Peyer's patch (tissue), 4 donors: ENCODE measurements at regions not wholly inside any gene's neighbourhood (a gene's known extent, or its start where the extent isn't known, plus 50 kb on each side); places are given as distances from the start of the nearest gene placed in this dataset.
A peak's percentile ranks its signal among the peaks of the same experiment; 100 is the strongest.

Experiments
- DNase-seq, 3 donors: peaks; one replicate each; pipeline ENCODE4 v3.0.0-alpha.2; 2017 to 2019
- H3K27ac ChIP-seq, 4 donors: fragments of 200-600 bp; sonication (generic); one replicate each; pipeline ENCODE4 v1.5.1; 2016 to 2019
- H3K27me3 ChIP-seq, 2 donors: fragments of 200-600 bp; sonication (generic); one replicate each; pipeline ENCODE4 v1.5.1; 2019
- H3K36me3 ChIP-seq, 3 donors: fragments of 200-600 bp; sonication (generic); one replicate each; pipeline ENCODE4 v1.5.1; 2016 to 2019
- H3K4me1 ChIP-seq, 4 donors: fragments of 200-600 bp; sonication (generic); one replicate each; pipeline ENCODE4 v1.5.1; 2016 to 2019
- H3K4me3 ChIP-seq, 4 donors: fragments of 200-600 bp; sonication (generic); 1 replicate in 3 of 4; 2 replicates in 1 of 4; pipeline ENCODE4 v1.5.1; 2016 to 2019; ENCODE audit warnings: mild to moderate bottlenecking in 1 of 4
- H3K9me3 ChIP-seq, 4 donors: fragments of 200-600 bp; sonication (generic); one replicate each; pipeline ENCODE4 v1.5.1; 2016 to 2019; ENCODE audit warnings: mild to moderate bottlenecking in 1 of 4
- CTCF ChIP-seq, 6 experiments: fragments of 450-650 bp in 4 of 6; fragments of 200-600 bp in 2 of 6; sonication (generic) in 1 of 6; IDR thresholded peaks; one replicate each; pipeline ENCODE4 v1.5.1; 2017 to 2019; ENCODE audit warnings: antibody characterized with exemption in 6 of 6, mild to moderate bottlenecking in 3 of 6, moderate library complexity in 1 of 6
- POLR2A ChIP-seq, 2 donors: fragments of 450-650 bp; IDR thresholded peaks; one replicate each; pipeline ENCODE4 v1.5.1; 2017; ENCODE audit warnings: antibody characterized with exemption in 2 of 2, mild to moderate bottlenecking in 2 of 2, moderate library complexity in 2 of 2

GRCh38 chr12:84506282-84506681 is 406.3 kb downstream of the SLC6A15 start:
- Histone ChIP-seq H3K4me1 (no peaks in the 10 kb centered on the region), H3K36me3 (no peaks in the 10 kb centered on the region), H3K27ac (no peak overlapping the region), H3K27me3 (no peaks in the 10 kb centered on the region), H3K9me3 (no peaks in the 10 kb centered on the region), H3K4me3 (no peak overlapping the region)
- DNase-seq, result no peak
- TF ChIP-seq CTCF (IDR thresholded peaks at IDR 0.05) (no peak), POLR2A (IDR thresholded peaks at IDR 0.05) (no peak)

GRCh38 chr12:84502907-84503787 is 409.5 kb downstream of the SLC6A15 start:
- Histone ChIP-seq H3K4me3 (no peak overlapping the region), H3K9me3 (no peaks in the 10 kb centered on the region), H3K27ac (no peak overlapping the region), H3K4me1 (no peaks in the 10 kb centered on the region), H3K27me3 (no peaks in the 10 kb centered on the region), H3K36me3 (no peaks in the 10 kb centered on the region)
- peak in 1 of 3 donors; percentile 46 for DNase-seq
- peak in 4 of 6 experiments; percentile 36 to 55 (median 40) for TF ChIP-seq CTCF (IDR thresholded peaks at IDR 0.05)
- no peak for TF ChIP-seq POLR2A (IDR thresholded peaks at IDR 0.05)

- no peak for DNase-seq
- no peaks in the 10 kb centered on the region for H3K9me3 ChIP-seq
- no peaks in the 10 kb centered on the region for H3K27me3 ChIP-seq
- no peak overlapping the region for H3K4me3 ChIP-seq
- no peak overlapping the region for H3K27ac ChIP-seq
- no peaks in the 10 kb centered on the region for H3K4me1 ChIP-seq
- no peak for TF ChIP-seq CTCF (IDR thresholded peaks at IDR 0.05)
- no peak for TF ChIP-seq POLR2A (IDR thresholded peaks at IDR 0.05)
- H3K36me3 ChIP-seq, result no peaks in the 10 kb centered on the region
These were observed 410.3 kb downstream of the SLC6A15 start for GRCh38 chr12:84502180-84502860.

- DNase-seq, result no peak
- Histone ChIP-seq H3K9me3 (no peaks in the 10 kb centered on the region), H3K4me1 (no peaks in the 10 kb centered on the region), H3K27me3 (no peaks in the 10 kb centered on the region), H3K27ac (no peak overlapping the region), H3K4me3 (no peak overlapping the region), H3K36me3 (no peaks in the 10 kb centered on the region)
- TF ChIP-seq CTCF (IDR thresholded peaks at IDR 0.05) (peak in 1 of 6 experiments; percentile 11), POLR2A (IDR thresholded peaks at IDR 0.05) (no peak)
These were observed 414.8 kb downstream of the SLC6A15 start for GRCh38 chr12:84497819-84498218.

- H3K36me3 ChIP-seq, result no peaks in the 10 kb centered on the region
- H3K27me3 ChIP-seq, result no peaks in the 10 kb centered on the region
- no peaks in the 10 kb centered on the region for H3K4me1 ChIP-seq
- no peak overlapping the region for H3K4me3 ChIP-seq
- DNase-seq, result no peak
- TF ChIP-seq CTCF (IDR thresholded peaks at IDR 0.05) (no peak), POLR2A (IDR thresholded peaks at IDR 0.05) (no peak)
- no peaks in the 10 kb centered on the region for H3K9me3 ChIP-seq
- no peak overlapping the region for H3K27ac ChIP-seq
These were observed 416.9 kb downstream of the SLC6A15 start for GRCh38 chr12:84495711-84496110.
